Tibial nerve (tissue), 4 donors: ENCODE measurements at regions not wholly inside any gene's neighbourhood (a gene's known extent, or its start where the extent isn't known, plus 50 kb on each side); places are given as distances from the start of the nearest gene placed in this dataset.
"Not testable (repeated sequence)": the region's sequence is repeated elsewhere in the genome, so short reads cannot be mapped to it uniquely, and the experiment has no call there.

ENCODE experiments used
- DNase-seq, 2 donors: peaks; one replicate each; pipeline ENCODE4 v3.0.0-alpha.2; 2019; ENCODE audit warnings: low spot score in 2 of 2
- H3K27ac ChIP-seq, 4 donors: fragments of 200-600 bp; sonication (generic) in 3 of 4; one replicate each; pipeline ENCODE4 v1.5.1; 2017 to 2019; ENCODE audit warnings: mild to moderate bottlenecking in 1 of 4
- H3K27me3 ChIP-seq, 2 donors: fragments of 200-600 bp; sonication (generic) in 1 of 2; one replicate each; pipeline versions ENCODE4 v1.5.1 to v1.6.0; 2017 to 2019
- H3K36me3 ChIP-seq, 3 donors: fragments of 200-600 bp; sonication (generic); one replicate each; pipeline ENCODE4 v1.5.1; 2018 to 2019
- H3K4me1 ChIP-seq, 4 donors: fragments of 200-600 bp; sonication (generic) in 3 of 4; one replicate each; pipeline ENCODE4 v1.5.1; 2017 to 2019
- H3K4me3 ChIP-seq, 4 donors: fragments of 200-600 bp; sonication (generic) in 3 of 4; one replicate each; pipeline ENCODE4 v1.5.1; 2017 to 2019; ENCODE audit warnings: mild to moderate bottlenecking in 1 of 4, moderate library complexity in 1 of 4
- H3K9me3 ChIP-seq, 4 donors: fragments of 200-600 bp; sonication (generic) in 3 of 4; one replicate each; pipeline ENCODE4 v1.5.1; 2017 to 2019
- EP300 ChIP-seq, 2 donors: sonication (generic); formaldehyde crosslinking; IDR thresholded peaks; one replicate each; pipeline ENCODE4 v1.6.1; 2017; ENCODE audit warnings: antibody characterized with exemption in 2 of 2, mild to moderate bottlenecking in 1 of 2
- POLR2A ChIP-seq, 2 donors: fragments of 450-650 bp; IDR thresholded peaks; one replicate each; pipeline ENCODE4 v1.6.1; 2017; ENCODE audit warnings: antibody characterized with exemption in 2 of 2, mild to moderate bottlenecking in 2 of 2, moderate library complexity in 2 of 2
- WGBS, 2 donors: methylation state at CpG; one replicate each; pipeline ENCODE4 v1.1.5; 2018; 5-methylcytosine and 5-hydroxymethylcytosine counted together
- TF ChIP-seq, protein P1 (sequence below), 5 experiments: fragments of 200-600 bp in 3 of 5; fragments of 450-650 bp in 2 of 5; sonication (generic) in 3 of 5; IDR thresholded peaks; one replicate each; pipeline ENCODE4 v1.5.1; 2016 to 2019; ENCODE audit warnings: antibody characterized with exemption in 5 of 5, mild to moderate bottlenecking in 3 of 5, moderate library complexity in 2 of 5

DNA sequence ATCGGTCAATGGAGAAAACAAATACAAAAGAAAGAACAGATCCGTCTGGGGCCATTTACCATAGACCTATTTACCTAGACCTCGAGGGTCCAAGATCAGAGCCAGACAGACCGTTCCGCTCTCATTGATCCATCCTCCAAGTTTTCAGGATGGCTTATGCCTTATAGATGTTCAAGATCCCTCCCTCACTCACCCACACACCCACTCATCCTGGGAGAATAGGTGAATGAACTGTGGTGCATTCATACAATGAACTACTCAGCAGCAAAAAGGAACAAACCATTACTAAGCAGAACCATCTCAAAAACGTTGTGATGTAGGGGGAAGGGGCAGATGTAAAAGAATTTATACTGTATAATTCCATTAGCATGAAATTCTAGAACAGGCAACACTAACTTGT is 125.1 kb upstream of the RREB1 start:
- H3K36me3 ChIP-seq, result no peaks in the 10 kb centered on the region
- TF ChIP-seq POLR2A (IDR thresholded peaks at IDR 0.05), result no peak
- no peak for TF ChIP-seq EP300 (IDR thresholded peaks at IDR 0.05)
- TF ChIP-seq, protein P1, sequence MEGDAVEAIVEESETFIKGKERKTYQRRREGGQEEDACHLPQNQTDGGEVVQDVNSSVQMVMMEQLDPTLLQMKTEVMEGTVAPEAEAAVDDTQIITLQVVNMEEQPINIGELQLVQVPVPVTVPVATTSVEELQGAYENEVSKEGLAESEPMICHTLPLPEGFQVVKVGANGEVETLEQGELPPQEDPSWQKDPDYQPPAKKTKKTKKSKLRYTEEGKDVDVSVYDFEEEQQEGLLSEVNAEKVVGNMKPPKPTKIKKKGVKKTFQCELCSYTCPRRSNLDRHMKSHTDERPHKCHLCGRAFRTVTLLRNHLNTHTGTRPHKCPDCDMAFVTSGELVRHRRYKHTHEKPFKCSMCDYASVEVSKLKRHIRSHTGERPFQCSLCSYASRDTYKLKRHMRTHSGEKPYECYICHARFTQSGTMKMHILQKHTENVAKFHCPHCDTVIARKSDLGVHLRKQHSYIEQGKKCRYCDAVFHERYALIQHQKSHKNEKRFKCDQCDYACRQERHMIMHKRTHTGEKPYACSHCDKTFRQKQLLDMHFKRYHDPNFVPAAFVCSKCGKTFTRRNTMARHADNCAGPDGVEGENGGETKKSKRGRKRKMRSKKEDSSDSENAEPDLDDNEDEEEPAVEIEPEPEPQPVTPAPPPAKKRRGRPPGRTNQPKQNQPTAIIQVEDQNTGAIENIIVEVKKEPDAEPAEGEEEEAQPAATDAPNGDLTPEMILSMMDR (IDR thresholded peaks at IDR 0.05), result no peak
- no peaks in the 10 kb centered on the region for H3K27me3 ChIP-seq
- H3K9me3 ChIP-seq, result no peaks in the 10 kb centered on the region
- no peak overlapping the region for H3K27ac ChIP-seq
- WGBS, 2 donors, result 79 to 82% methylated on average over 6 of the region's 6 CpGs
- H3K4me1 ChIP-seq, result no peaks in the 10 kb centered on the region
- no peak for DNase-seq
- H3K4me3 ChIP-seq, result no peak overlapping the region

DNA sequence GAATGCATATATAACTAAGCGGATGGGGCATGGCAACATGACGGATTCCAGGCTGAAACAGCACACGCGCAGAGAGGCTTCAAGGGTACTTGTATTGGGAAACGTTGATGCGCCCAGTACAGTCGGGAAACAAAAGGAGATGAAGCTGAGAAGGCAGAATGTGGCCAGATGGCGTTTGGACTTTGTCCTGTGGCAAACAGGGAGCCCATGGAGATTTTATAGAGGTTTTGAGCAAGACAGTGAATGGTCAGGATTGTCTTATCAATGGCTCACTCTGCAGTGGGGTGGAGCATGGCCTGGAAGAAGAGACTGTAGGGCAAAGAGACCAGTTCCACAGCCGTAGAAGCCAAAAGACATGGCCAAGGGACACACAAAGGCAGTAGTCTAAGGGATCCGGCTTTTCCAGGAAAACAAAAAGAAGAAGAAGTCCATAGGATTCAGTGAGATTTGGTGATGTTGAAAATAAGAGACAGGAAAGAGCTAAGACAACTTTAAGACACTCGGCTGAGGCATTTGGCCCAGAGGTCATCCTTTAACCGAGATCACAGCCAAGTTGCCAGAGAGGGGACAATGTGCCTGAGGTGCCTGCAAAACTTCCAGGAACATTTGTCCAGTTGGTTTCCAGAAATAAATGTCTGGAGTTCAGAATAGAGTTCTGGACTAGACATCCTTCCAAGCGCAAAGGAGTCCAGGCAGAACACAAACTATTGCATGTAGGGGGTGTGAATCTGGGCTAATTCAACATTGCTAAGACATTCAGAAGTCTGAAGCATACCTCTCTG is 123.0 kb upstream of the RREB1 start:
- no peaks in the 10 kb centered on the region for H3K36me3 ChIP-seq
- WGBS, 2 donors, result 80 to 81% methylated on average over 13 of the region's 13 CpGs
- H3K9me3 ChIP-seq, result no peaks in the 10 kb centered on the region
- no peaks in the 10 kb centered on the region for H3K27me3 ChIP-seq
- DNase-seq, result no peak
- TF ChIP-seq EP300 (IDR thresholded peaks at IDR 0.05) (no peak), POLR2A (IDR thresholded peaks at IDR 0.05) (no peak)
- TF ChIP-seq, protein P1 (IDR thresholded peaks at IDR 0.05), result no peak
- H3K27ac ChIP-seq, result no peak overlapping the region
- no peaks in the 10 kb centered on the region for H3K4me1 ChIP-seq
- H3K4me3 ChIP-seq, result no peak overlapping the region

DNA sequence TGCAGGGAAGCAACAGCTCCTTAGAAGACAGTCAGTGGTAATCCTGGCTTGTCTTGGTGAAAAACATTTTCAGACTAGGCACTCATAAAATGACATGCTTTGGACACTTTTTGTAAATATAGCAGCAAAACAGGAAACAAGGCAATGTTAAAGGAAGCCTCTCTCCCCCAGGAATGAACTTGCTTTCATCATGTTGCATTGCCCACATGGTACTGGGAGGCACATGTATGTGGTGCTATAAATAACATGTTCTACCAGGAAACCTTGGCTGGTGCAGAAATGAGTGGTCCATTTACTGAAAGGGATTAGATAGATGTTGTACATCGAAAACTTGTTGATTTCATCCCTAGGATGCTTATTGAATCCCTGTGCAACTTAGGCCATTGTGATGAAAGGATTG is 121.4 kb upstream of the RREB1 start:
- Histone ChIP-seq H3K36me3 (no peaks in the 10 kb centered on the region), H3K4me1 (no peaks in the 10 kb centered on the region), H3K9me3 (no peaks in the 10 kb centered on the region), H3K27me3 (no peaks in the 10 kb centered on the region), H3K4me3 (no peak overlapping the region), H3K27ac (no peak overlapping the region)
- no peak for DNase-seq
- TF ChIP-seq EP300 (IDR thresholded peaks at IDR 0.05) (no peak), POLR2A (IDR thresholded peaks at IDR 0.05) (no peak)
- TF ChIP-seq, protein P1 (IDR thresholded peaks at IDR 0.05), result no peak
- WGBS, 2 donors, result 97% methylated on average over 1 of the region's 1 CpG

DNA sequence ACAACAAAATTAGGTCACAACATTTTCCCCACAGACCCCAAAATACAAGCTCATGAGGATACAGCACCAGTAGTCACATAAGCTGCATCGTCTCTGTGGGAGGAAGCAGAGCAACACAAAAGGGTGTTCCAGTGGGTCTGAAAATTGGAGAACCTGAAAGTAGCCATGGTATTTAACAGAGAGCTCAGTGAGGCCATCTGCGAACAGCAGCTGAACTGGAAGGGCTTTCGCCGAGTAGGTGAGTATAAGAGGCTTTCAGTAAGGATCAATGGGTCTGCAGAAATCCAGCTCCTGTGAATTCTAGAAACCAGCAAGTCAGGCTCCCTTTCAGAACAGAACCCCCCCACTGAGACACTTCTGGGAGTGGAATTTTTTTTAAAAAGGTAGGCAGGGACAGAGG is 120.0 kb upstream of the RREB1 start:
- Histone ChIP-seq H3K27me3 (no peaks in the 10 kb centered on the region), H3K36me3 (no peaks in the 10 kb centered on the region), H3K4me1 (no peaks in the 10 kb centered on the region), H3K9me3 (no peaks in the 10 kb centered on the region), H3K27ac (no peak overlapping the region), H3K4me3 (no peak overlapping the region)
- no peak for DNase-seq
- WGBS, 2 donors, result 65 to 69% methylated on average over 4 of the region's 4 CpGs
- TF ChIP-seq POLR2A (IDR thresholded peaks at IDR 0.05) (no peak), EP300 (IDR thresholded peaks at IDR 0.05) (no peak)
- TF ChIP-seq, protein P1 (IDR thresholded peaks at IDR 0.05), result no peak

DNA sequence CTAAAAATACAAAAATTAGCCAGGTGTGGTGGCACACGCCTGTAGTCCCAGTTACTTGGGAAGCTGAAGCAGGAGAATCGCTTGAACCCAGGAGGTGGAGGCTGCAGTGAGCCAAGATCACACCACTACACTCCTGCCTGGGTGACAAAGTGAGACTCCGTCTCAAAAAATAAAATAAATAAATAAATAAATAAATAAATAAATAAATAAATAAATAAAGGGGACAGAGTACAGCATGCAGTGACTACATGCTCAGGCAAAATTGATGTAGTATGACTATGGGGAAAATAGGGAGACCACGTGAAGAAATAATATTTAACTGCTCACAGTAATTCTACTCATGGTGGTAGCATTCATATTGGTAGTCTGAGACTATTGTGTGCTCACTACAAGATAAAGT is 117.7 kb upstream of the RREB1 start:
- not testable (repeated sequence) for H3K36me3 ChIP-seq, H3K4me1 ChIP-seq, H3K27me3 ChIP-seq, H3K9me3 ChIP-seq, H3K27ac ChIP-seq, DNase-seq, H3K4me3 ChIP-seq
- WGBS, 2 donors, result 93 to 95% methylated on average over 4 of the region's 4 CpGs
